ENCODE measurements at regions not wholly inside any gene's neighbourhood (a gene's known extent, or its start where the extent isn't known, plus 50 kb on each side); places are given as distances from the start of the nearest gene placed in this dataset.

DNA sequence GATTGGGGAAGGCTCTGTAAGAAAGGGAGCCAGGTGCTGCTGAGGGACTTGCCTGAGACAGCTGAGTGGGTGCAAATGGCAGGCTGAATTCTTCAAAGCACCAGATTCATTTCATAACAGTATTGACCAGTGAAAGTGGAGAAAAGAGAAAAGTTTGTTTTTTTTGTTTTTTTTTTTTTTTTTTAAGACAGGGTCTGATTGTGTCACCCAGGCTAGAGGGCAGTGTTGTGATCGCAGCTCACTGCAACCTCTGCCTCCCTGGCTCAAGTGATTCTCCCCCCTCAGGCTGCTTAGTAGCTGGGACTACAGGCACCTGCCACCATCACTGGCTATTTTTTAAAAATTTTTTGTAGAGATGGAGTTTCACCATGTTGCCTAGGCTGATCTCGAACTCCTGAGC, 494.0 kb downstream of the MIAT start:
- no peak for TF ChIP-seq POLR2A (IDR thresholded peaks at IDR 0.05)
- TF ChIP-seq, protein P1, sequence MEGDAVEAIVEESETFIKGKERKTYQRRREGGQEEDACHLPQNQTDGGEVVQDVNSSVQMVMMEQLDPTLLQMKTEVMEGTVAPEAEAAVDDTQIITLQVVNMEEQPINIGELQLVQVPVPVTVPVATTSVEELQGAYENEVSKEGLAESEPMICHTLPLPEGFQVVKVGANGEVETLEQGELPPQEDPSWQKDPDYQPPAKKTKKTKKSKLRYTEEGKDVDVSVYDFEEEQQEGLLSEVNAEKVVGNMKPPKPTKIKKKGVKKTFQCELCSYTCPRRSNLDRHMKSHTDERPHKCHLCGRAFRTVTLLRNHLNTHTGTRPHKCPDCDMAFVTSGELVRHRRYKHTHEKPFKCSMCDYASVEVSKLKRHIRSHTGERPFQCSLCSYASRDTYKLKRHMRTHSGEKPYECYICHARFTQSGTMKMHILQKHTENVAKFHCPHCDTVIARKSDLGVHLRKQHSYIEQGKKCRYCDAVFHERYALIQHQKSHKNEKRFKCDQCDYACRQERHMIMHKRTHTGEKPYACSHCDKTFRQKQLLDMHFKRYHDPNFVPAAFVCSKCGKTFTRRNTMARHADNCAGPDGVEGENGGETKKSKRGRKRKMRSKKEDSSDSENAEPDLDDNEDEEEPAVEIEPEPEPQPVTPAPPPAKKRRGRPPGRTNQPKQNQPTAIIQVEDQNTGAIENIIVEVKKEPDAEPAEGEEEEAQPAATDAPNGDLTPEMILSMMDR (IDR thresholded peaks at IDR 0.05): no peak
